ENCODE measurements at regions not wholly inside any gene's neighbourhood (a gene's known extent, or its start where the extent isn't known, plus 50 kb on each side); places are given as distances from the start of the nearest gene placed in this dataset.

- TF ChIP-seq CTCF (conservative IDR thresholded peaks at IDR 0.05; ENCODE audit: low read length): no peak
- TF ChIP-seq EZH2phosphoT487 (IDR thresholded peaks at IDR 0.05; ENCODE audit: borderline replicate concordance): no peak
These were observed 296.2 kb downstream of the SPATA31D1 start for GRCh38 chr9:82284758-82285157.

All from Loucy (cell line).